Activated effector memory CD4-positive, alpha-beta T cell treated with anti-CD3 and anti-CD28 coated beads, Interleukin-2, amount 50 U/mL, for 16 hours (primary cell): ENCODE measurements at regions not wholly inside any gene's neighbourhood (a gene's known extent, or its start where the extent isn't known, plus 50 kb on each side); places are given as distances from the start of the nearest gene placed in this dataset.
A peak's percentile ranks its signal among the peaks of the same experiment; 100 is the strongest.

ENCODE experiments used
- DNase-seq: peaks from one replicate; pipeline ENCODE4 v3.0.0-alpha.2; 2020

- DNase-seq: no peak
Measured at GRCh38 chr10:31081937-31082840, 50.5 kb upstream of the ZNF438 start.

GRCh38 chr10:31083765-31084184, 52.1 kb upstream of the ZNF438 start:
- peak; percentile 75 for DNase-seq

- DNase-seq: no peak
Measured at GRCh38 chr10:31087011-31087410, 55.3 kb upstream of the ZNF438 start.

GRCh38 chr10:31087851-31088250, 56.2 kb upstream of the ZNF438 start:
- no peak for DNase-seq

GRCh38 chr10:31090894-31091607, 59.4 kb upstream of the ZNF438 start:
- DNase-seq: no peak

- DNase-seq: no peak
Measured at GRCh38 chr10:31095677-31096560, 64.3 kb upstream of the ZNF438 start.

- DNase-seq: no peak
Measured at GRCh38 chr10:31098046-31098445, 66.4 kb upstream of the ZNF438 start.

- no peak for DNase-seq
Measured at GRCh38 chr10:31099094-31099493, 67.4 kb upstream of the ZNF438 start.

- DNase-seq: peak; percentile 82
Measured at GRCh38 chr10:31099664-31100063, 68.0 kb upstream of the ZNF438 start.

- DNase-seq: no peak
Measured at GRCh38 chr10:31100115-31100601, 68.5 kb upstream of the ZNF438 start.

- no peak for DNase-seq
Measured at GRCh38 chr10:31100662-31101061, 69.0 kb upstream of the ZNF438 start.

GRCh38 chr10:31101123-31101522, 69.5 kb upstream of the ZNF438 start:
- DNase-seq: peak; percentile 84

- DNase-seq: no peak
Measured at GRCh38 chr10:31102421-31102820, 70.8 kb upstream of the ZNF438 start.

- DNase-seq: no peak
Measured at GRCh38 chr10:31103112-31103511, 71.4 kb upstream of the ZNF438 start.

GRCh38 chr10:31112961-31113360, 81.3 kb upstream of the ZNF438 start:
- DNase-seq: no peak

GRCh38 chr10:31116226-31116625, 84.6 kb upstream of the ZNF438 start:
- no peak for DNase-seq

GRCh38 chr10:31118556-31118955, 86.9 kb upstream of the ZNF438 start:
- DNase-seq: no peak

- no peak for DNase-seq
Measured at GRCh38 chr10:31120392-31120791, 88.7 kb upstream of the ZNF438 start.

- DNase-seq: no peak
Measured at GRCh38 chr10:31120961-31121685, 89.5 kb upstream of the ZNF438 start.

GRCh38 chr10:31121757-31122577, 90.3 kb upstream of the ZNF438 start:
- no peak for DNase-seq

GRCh38 chr10:31123946-31124345, 92.3 kb upstream of the ZNF438 start:
- DNase-seq: no peak
